Astrocyte (in vitro differentiated cells and primary cell): ENCODE measurements at regions not wholly inside any gene's neighbourhood (a gene's known extent, or its start where the extent isn't known, plus 50 kb on each side); places are given as distances from the start of the nearest gene placed in this dataset.

ENCODE experiments used
- DNase-seq: peaks from one replicate; pipeline ENCODE4 v3.0.0-alpha.2; 2010; ENCODE audit warnings: low read depth
- FAIRE-seq: peaks from 2 replicates; lab custom pipeline; 2011; peaks lifted over from hg19 to GRCh38; lab: Jason Lieb, UNC
- H2AFZ ChIP-seq: 2 replicates; pipeline ENCODE4 v1.6.0; 2012; ENCODE audit warnings: low read depth, low read length, inconsistent platforms
- H3K27ac ChIP-seq: 2 replicates; pipeline ENCODE4 v1.5.1; 2011; ENCODE audit warnings: low read depth, low read length, inconsistent platforms
- H3K27me3 ChIP-seq: 2 replicates; pipeline ENCODE4 v1.6.0; 2011; ENCODE audit warnings: low read length, inconsistent platforms; ENCODE audit not compliant: insufficient read depth
- H3K36me3 ChIP-seq: 2 replicates; pipeline ENCODE4 v1.5.1; 2011; ENCODE audit warnings: low read length, inconsistent platforms; ENCODE audit not compliant: insufficient read depth
- H3K4me1 ChIP-seq: 2 replicates; pipeline ENCODE4 v1.5.1; 2011; ENCODE audit warnings: low read length, inconsistent platforms; ENCODE audit not compliant: insufficient read depth
- H3K4me2 ChIP-seq: 2 replicates; pipeline ENCODE4 v1.6.0; 2012; ENCODE audit warnings: low read length, inconsistent platforms
- H3K4me3 ChIP-seq: 2 replicates; pipeline ENCODE4 v1.5.1; 2011; ENCODE audit warnings: low read depth, mild to moderate bottlenecking, low read length, inconsistent platforms; ENCODE audit not compliant: insufficient read depth
- H3K79me2 ChIP-seq: 2 replicates; pipeline ENCODE4 v1.6.0; 2012; ENCODE audit warnings: mild to moderate bottlenecking, low read length, inconsistent platforms; ENCODE audit not compliant: insufficient read depth
- H3K9ac ChIP-seq: 2 replicates; pipeline ENCODE4 v1.6.0; 2012; ENCODE audit warnings: mild to moderate bottlenecking, low read length, inconsistent platforms
- H3K9me3 ChIP-seq: 2 replicates; pipeline ENCODE4 v1.5.1; 2012; ENCODE audit warnings: low read depth, mild to moderate bottlenecking, low read length, inconsistent platforms; ENCODE audit not compliant: insufficient read depth
- H4K20me1 ChIP-seq: 2 replicates; pipeline ENCODE4 v1.6.0; 2012; ENCODE audit warnings: low read length, inconsistent platforms; ENCODE audit not compliant: insufficient read depth
- H3K27ac Mint-ChIP-seq: one replicate; pipeline ENCODE4 v1.8.0; 2021; ENCODE audit warnings: mild to moderate bottlenecking, mixed read lengths; ENCODE audit not compliant: unreplicated experiment
- H3K27me3 Mint-ChIP-seq: one replicate; pipeline ENCODE4 v1.8.0; 2021; ENCODE audit warnings: low read depth, mixed read lengths; ENCODE audit not compliant: unreplicated experiment
- H3K36me3 Mint-ChIP-seq: one replicate; pipeline ENCODE4 v1.8.0; 2021; ENCODE audit warnings: low read depth, mixed read lengths; ENCODE audit not compliant: unreplicated experiment
- H3K4me1 Mint-ChIP-seq: one replicate; pipeline ENCODE4 v1.8.0; 2021; ENCODE audit warnings: low read depth, mixed read lengths; ENCODE audit not compliant: unreplicated experiment
- H3K4me3 Mint-ChIP-seq: one replicate; pipeline ENCODE4 v1.8.0; 2021; ENCODE audit warnings: mild to moderate bottlenecking, moderate library complexity, mixed read lengths; ENCODE audit not compliant: unreplicated experiment
- H3K9me3 Mint-ChIP-seq: one replicate; pipeline ENCODE4 v1.8.0; 2021; ENCODE audit warnings: mild to moderate bottlenecking, mixed read lengths; ENCODE audit not compliant: unreplicated experiment
- EZH2 ChIP-seq: IDR thresholded peaks from 2 replicates; pipeline ENCODE4 v1.6.1; 2012; ENCODE audit warnings: mild to moderate bottlenecking, low read length, inconsistent platforms; ENCODE audit not compliant: insufficient read depth
- TF ChIP-seq, protein P1 (sequence below): IDR thresholded peaks from 2 replicates; pipeline ENCODE4 v1.5.1; 2011; ENCODE audit warnings: low read depth, mild to moderate bottlenecking, inconsistent platforms, low read length, moderate library complexity; ENCODE audit not compliant: insufficient read depth

DNA sequence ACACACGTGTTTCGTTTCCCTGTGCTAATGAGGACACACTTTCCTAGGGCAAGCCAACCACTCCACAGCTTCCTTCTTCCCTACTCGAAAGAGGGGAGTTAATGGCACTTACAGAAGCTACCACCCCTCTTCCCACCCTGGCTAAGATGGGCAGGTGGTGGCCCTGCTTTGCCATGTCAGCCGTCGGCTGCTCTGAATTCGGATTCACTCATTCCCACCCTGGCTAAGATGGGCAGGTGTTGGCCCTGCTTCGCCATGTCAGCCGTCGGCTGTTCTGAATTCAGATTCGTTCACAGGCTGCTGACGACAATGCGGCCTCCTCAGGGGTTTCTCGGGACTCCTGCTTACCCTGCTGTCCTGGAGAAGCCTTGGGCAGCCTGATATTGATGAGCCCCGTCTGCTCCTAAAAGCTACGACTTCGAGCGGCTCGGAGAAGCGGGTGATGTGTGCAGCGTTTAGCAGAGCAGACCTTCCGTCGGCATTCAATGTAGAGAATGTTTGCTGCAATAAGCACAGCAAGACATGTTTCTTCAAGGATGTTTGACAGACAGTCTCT, 56.2 kb upstream of the PPP2R2D start:
- H3K4me2 ChIP-seq: no peak overlapping the region
- H3K27ac ChIP-seq: no peak overlapping the region
- no peak overlapping the region for H3K9ac ChIP-seq
- no peaks in the 10 kb centered on the region for H3K79me2 ChIP-seq
- no peaks in the 10 kb centered on the region for H3K4me1 Mint-ChIP-seq
- TF ChIP-seq, protein P1, sequence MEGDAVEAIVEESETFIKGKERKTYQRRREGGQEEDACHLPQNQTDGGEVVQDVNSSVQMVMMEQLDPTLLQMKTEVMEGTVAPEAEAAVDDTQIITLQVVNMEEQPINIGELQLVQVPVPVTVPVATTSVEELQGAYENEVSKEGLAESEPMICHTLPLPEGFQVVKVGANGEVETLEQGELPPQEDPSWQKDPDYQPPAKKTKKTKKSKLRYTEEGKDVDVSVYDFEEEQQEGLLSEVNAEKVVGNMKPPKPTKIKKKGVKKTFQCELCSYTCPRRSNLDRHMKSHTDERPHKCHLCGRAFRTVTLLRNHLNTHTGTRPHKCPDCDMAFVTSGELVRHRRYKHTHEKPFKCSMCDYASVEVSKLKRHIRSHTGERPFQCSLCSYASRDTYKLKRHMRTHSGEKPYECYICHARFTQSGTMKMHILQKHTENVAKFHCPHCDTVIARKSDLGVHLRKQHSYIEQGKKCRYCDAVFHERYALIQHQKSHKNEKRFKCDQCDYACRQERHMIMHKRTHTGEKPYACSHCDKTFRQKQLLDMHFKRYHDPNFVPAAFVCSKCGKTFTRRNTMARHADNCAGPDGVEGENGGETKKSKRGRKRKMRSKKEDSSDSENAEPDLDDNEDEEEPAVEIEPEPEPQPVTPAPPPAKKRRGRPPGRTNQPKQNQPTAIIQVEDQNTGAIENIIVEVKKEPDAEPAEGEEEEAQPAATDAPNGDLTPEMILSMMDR: no peak
- TF ChIP-seq EZH2: no peak
- H3K9me3 ChIP-seq: no peaks in the 10 kb centered on the region
- DNase-seq (no peak), FAIRE-seq (no peak)
- H3K9me3 Mint-ChIP-seq: no peaks in the 10 kb centered on the region
- H3K27me3 ChIP-seq: no peaks in the 10 kb centered on the region
- H2AFZ ChIP-seq: no peak overlapping the region
- H3K27me3 Mint-ChIP-seq: peaks cover 30% of the 10 kb centered on the region
- H3K4me1 ChIP-seq: no peaks in the 10 kb centered on the region
- no peak overlapping the region for H3K4me3 ChIP-seq
- H4K20me1 ChIP-seq: no peaks in the 10 kb centered on the region
- no peak overlapping the region for H3K4me3 Mint-ChIP-seq
- H3K36me3 Mint-ChIP-seq: no peaks in the 10 kb centered on the region
- H3K27ac Mint-ChIP-seq: no peak overlapping the region
- no peaks in the 10 kb centered on the region for H3K36me3 ChIP-seq

DNA sequence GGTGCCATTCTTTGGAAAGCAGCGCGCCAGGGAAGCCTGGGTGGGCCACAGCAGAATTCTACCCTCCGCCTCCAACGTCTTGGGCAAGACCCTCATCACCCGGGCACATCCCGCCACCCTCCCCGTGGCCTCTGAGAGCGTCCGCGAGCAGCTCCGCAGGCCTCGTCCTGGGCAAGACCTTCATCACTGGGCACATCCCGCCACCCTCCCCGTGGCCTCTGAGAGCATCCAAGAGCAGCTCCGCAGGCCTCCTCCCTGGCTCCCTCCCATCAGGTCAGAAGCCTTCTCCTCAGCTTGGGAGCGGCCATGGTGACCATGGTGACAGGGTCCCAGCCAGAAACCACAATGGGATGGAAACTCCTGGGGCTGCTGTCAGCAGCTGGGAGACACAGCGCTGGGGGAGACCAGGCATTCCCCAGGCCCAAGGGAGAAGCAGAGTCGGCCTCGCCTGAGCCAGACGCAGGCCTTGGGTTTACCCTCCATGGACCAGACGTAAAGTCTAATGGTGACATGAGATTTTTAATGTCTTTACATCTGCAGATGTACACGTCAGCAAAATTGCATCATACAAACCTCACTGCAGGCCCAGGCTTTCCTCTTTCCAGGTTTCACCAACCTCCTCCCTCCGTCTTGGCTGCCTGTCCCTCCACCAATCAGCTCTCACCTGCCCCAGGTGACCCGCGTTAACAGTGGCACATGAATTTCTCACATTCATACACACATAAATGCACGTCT, 55.1 kb upstream of the PPP2R2D start:
- Histone ChIP-seq H3K4me3 (no peak overlapping the region), H3K79me2 (no peaks in the 10 kb centered on the region), H2AFZ (no peak overlapping the region), H3K9ac (no peak overlapping the region), H3K4me1 (no peaks in the 10 kb centered on the region), H3K36me3 (no peaks in the 10 kb centered on the region), H3K9me3 (peaks cover 3% of the 10 kb centered on the region), H4K20me1 (no peaks in the 10 kb centered on the region), H3K27me3 (no peaks in the 10 kb centered on the region), H3K4me2 (no peak overlapping the region), H3K27ac (no peak overlapping the region)
- Mint-ChIP-seq H3K27ac (no peak overlapping the region), H3K36me3 (no peaks in the 10 kb centered on the region), H3K9me3 (no peaks in the 10 kb centered on the region), H3K4me1 (no peaks in the 10 kb centered on the region), H3K27me3 (peaks cover 30% of the 10 kb centered on the region), H3K4me3 (no peak overlapping the region)
- FAIRE-seq (no peak), DNase-seq (no peak)
- TF ChIP-seq, protein P1: no peak
- no peak for TF ChIP-seq EZH2
